HG03025 (cell line): ENCODE measurements at regions not wholly inside any gene's neighbourhood (a gene's known extent, or its start where the extent isn't known, plus 50 kb on each side); places are given as distances from the start of the nearest gene placed in this dataset.
"Not testable (repeated sequence)": the region's sequence is repeated elsewhere in the genome, so short reads cannot be mapped to it uniquely, and the experiment has no call there.

Source experiments
- ATAC-seq: cut with Tn5 transposase; IDR thresholded peaks from one replicate; pipeline ENCODE4 v1.9.1; 2021; ENCODE audit warnings: mild to moderate bottlenecking, moderate library complexity; ENCODE audit not compliant: unreplicated experiment, low FRiP score

DNA sequence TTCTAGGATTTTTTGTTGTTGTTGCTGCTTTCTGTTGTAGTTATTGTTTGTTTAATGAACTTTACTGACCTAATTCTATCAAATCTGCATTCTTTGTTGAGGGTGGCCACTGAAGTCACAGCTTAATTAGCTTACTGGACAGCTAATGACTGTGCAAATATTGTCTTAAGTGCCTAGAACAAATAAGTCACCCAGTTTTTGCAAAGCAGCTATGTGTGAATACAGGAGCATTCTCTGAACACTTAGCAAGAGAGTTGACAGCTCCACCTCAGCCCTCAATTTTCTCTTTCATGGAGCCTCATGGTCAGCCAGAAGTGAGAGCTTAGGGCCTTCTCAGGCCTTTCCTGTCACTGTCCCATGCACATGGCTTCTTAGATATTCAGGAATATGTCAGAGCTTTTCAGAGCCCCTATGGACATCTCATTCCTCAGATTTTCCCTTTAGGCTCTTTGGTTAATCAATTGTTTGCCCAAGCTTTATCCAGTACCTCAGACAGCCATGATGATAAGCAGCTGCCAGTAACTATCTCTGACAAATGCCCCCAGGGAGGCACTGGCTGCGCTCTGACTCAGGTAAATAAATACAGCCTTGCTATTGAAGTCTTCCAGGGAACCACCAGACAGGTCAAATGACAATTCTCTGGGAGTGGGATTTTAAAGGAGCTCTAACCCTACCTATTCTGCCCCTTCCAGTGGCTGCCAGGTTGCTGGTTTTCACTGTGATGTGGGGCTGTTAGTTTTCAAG is 241.4 kb upstream of the IL12B start:
- no peak for ATAC-seq

DNA sequence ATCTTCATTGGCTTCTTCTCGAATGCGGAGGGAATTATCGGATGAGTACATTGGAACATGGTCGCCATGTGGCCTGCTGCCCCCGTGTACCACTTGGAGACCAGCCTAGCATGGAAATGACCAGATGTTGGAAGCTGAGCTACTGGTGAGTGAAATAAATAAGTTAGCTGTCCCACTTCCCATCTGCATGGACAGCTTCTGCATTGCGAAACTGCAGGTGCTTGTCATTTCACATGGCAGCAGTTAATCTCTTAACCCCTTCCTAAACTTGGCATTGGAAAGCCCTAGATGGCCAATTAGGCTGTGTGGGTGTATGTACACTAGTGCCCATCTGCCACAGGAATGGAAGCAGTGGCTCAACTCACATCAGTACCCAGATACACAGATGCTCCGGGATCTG is 246.6 kb upstream of the IL12B start:
- ATAC-seq: no peak

DNA sequence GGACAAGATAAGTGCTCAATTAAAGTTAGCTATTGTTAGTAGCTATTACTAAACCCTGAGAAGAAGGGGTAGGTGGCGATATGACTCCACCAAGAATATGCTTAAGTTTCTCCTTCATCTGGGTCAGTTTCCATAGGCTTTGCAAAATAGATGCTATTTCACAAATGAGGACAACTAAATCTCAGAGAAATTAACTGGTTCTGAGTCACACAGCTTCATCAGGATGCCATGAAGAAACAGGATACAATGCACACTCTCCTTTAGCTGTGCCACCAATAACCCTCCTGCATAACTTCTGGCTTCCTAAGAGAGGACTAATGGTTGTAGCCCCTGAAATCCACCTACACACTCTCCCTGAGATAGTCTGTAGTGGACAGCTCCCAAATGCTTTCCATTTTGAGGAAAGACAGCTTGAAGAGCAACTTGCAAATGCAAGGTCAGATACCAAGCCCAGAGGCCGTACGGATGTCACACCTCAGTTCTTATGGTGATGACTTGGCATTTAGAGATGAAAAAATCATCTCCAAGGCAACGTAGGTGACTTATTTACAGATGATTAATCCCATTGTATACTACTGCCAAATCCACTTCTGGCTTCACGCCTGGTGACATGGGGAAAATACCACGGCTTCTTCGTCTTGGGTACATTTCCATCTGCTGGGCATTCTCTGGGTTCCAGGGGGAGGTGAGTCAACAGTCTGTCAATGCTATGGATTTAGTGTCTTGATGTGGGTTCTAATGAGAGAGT is 251.4 kb upstream of the IL12B start:
- ATAC-seq: no peak

DNA sequence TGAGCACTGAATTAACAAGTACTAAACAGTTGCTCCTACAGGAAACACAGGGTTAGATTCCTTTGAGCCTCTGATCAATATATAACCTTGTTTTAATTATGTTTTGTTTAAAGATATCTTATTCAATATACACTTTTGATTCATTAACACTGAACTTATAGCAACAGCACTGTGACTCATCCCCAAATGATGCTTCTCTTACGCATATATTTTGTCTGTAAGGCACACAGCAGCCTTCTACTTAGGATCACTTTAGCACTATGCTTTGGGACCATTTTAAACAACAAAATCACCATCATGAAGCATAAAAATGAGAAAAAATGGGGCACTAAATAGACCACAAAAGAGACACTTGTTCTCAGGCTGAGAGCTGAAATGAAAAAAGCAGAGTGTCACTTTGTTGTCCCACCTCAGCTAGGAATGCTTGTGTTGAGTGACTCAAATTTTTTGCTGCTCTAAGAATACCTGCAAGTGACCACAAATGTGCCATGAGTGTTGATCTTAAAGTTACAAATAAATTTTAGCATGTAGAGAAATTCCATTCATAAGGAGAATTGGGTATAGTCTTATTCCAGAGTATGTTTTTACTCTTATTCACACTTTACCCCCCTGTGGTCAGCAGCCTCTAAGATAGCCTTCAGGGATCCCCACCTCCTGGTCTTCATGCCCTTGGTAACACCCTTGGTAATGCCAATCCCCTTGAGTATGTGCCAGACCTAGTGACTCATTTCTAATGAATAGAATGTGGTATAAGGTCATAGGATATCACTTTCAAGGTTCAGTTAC is 252.7 kb upstream of the IL12B start:
- no peak for ATAC-seq

DNA sequence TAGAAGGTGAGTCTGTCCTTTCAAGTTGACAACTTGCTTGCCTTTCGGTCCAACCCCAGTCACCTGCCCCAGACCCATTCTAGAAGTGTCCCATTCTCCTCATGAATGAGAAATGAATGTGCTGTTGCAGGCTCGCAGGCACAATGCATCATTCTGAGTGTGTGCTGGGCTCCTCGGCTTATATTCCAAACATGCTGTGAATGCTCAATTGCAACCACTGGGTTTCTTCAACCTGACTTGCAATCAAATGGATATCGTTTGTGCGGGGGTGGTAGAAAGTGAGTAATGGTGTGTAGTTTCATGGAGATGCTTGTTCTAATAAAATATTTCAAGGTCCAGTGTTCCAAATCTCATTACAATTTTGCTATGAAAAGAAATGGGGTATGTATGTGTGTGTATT is 256.6 kb upstream of the IL12B start:
- no peak for ATAC-seq

DNA sequence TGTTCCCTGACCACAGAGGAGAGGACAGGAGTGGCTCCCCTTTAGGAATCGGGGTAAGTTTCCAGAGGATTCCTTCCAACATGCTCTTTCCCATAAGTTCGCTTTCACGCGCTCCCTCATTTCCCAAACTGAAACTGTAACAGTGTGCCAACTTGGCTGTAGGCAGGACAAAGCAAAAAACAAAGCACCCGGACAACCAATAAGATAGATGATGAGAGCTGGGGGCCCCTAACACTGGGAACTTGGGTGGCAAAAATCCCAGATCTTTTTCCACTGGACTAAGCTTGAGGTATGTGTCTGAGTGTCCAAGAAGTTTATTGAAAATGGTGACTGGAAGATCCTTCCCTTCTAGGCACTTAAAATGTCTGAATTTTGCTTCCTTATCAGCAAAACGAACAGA is 258.7 kb upstream of the IL12B start:
- ATAC-seq: no peak

DNA sequence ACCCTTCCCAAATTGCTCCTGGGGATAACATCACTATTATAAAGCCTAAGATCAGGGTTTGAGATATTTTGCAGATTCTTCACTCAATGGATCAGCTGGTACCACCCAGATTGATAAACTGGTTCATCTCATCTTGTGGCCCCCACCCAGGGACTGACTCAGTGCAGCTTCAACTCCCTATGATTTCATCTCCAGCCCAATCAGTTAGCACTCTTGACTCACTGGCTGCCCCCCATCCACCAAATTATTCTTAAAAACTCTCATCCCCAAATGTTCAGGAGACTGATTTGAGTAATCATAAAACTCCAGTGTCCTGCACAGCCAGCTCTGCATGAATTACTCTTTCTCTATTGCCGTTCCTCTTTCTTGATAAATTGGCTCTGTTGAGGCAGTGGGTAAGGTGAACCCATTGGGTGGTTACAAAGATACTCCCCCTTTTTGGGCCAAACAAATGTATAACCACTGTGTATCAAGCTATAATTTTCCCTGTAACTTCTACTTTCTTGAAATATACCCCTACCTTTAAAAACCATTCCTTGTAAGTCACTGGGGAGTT is 263.3 kb upstream of the IL12B start:
- ATAC-seq: no peak

DNA sequence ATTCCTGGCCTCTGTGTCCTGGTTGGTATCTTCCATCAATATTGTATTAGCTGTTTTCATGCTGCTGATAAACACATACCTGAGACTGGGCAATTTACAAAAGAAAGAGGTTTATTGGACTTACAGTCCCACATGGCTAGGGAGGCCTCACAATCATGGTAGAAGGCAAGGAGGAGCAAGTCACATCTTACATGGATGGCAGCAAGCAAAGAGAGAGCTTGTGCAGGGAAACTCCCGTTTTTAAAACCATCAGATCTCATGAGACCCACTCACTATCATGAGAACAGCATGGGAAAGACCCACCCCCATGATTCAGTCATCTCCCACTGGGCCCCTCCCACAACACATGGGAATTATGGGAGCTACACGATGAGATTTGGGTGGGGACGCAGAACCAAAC is 265.3 kb upstream of the IL12B start:
- not testable (repeated sequence) for ATAC-seq

DNA sequence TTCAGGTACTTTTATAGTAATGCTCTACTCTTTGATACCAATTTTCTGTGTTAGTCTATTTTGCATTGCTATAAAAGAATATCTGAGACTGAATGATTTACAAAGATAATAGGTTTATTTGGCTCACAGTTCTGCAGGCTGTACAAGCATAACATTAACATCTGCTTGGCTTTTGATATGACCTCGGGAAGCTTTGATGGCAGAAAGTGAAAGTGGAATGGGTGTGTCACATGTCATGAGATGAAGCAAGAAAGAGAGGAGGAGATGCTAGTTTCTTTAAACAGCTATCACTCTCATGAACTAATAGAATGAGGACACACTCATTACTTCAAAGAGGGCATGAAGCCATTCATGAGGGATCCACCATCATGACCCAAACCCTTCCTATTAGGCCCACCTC is 270.9 kb upstream of the IL12B start:
- ATAC-seq: no peak

DNA sequence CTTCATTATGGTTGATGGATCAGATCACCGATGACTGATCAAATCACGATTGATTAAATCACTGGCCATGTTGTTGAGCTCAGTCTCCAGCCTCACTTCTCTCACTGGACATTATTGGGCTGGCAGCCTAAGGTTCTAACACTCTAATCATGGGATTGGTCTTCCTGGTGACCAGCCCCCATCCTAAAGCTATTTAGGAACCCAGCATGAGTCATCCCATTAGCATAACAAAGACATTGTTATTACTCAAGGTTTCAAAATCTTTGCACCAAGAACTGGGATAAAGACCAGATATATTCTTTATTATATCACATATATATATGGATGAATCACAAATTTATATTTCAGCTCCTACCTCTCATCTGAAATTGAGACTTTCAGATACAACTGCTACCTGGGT is 272.1 kb upstream of the IL12B start:
- no peak for ATAC-seq

DNA sequence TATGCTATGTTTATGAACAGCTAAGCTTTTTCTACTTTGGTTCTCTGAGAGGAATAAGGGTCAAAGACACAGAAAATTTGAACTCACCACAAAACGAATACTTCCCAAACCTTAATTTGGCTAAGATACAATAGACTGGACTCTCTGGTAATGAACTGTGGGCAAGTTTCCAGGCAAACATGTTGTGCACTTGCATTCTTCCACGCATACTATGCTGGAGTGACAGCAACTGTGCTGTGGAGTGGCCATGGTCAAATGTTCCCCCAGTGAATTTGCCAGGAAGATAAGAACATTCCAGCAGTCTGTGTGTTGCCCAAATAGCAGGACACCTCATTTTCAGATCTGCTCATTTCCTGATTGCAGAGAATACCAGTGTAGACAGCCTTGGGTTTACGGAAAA is 275.3 kb upstream of the IL12B start:
- ATAC-seq: no peak

DNA sequence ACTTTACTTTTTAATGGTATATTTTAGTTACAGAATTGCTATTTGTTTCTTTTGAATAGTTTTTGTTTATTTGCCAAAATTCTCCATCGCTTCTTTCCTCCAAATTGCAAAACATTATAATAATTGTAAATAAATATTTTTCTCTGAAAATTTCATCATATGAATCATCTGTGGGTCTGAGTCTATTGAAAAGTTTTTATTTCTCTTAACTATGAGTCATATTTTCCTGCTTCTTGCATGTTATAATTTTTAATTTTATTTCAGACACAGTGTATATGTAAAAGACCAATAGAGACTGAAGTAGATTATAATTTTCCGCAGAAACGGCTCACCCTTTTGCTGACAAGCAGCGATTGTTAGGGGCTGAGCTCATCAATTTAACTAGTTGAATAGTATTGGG is 279.1 kb upstream of the IL12B start:
- ATAC-seq: no peak

DNA sequence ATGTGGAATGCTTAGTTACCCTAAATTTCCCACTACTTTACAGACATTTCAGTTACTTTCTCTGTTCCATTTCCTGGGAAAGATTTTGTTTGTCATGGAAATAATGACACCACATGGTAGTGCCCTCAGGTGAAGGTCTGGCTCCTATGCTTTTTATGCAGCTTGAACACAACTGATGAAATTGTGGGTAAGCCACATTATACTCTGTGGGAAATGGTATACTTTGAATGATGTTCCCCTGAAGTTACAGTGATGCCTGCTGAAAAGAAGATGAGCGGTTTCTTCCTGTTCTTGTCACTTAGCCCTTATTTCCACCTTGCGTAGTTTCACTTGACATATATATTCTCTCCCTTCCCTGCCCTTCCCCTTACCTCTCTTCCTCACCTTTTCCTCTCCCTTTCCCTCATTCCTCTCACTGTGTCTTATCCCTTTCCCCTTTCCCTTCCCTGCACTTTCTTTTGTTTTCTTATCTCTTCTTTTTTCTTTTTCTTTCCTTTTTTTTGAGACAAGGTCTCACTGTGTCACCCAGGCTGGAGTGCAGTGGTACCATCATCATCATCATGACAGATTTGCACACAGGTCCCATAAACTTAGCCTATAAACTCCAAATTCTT is 280.8 kb upstream of the IL12B start:
- no peak for ATAC-seq

DNA sequence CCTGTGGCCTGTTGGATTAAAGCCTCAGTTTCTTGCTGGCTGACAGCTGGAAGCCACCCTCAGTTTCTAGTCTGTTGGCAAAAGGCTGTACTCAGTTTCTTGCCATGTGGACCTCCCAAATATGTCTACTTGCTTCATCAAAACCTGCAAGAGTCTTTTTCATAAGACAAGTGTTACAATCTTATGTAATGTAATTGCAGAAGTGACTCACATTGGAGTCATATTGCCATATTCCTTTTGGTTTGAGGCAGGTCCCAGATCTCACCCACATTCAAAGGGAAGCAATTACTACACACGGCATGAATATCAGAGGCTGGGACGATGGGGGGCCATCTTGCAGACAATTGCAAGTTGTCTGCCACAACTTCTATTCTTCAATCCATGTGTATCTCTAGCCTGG is 286.7 kb upstream of the IL12B start:
- no peak for ATAC-seq

DNA sequence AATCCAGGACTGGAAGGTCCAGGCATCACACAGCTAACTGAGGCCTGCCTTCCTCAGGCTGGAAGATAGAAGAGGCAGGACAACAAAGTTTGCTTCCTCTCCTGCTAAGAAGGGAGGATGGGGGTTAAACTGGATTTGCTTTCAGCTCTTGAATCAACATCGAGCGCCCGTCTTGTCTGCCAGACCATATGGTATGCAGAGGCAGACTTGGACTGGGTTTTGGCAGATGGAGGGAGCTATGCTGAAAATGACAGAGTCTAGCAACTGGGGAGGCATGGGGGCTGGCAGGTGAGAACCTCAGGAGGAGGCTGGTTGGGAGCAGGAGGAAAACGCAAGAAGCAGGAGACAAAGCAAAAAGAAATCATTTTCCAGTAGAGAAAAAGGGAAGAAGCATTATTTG is 289.5 kb upstream of the IL12B start:
- no peak for ATAC-seq

DNA sequence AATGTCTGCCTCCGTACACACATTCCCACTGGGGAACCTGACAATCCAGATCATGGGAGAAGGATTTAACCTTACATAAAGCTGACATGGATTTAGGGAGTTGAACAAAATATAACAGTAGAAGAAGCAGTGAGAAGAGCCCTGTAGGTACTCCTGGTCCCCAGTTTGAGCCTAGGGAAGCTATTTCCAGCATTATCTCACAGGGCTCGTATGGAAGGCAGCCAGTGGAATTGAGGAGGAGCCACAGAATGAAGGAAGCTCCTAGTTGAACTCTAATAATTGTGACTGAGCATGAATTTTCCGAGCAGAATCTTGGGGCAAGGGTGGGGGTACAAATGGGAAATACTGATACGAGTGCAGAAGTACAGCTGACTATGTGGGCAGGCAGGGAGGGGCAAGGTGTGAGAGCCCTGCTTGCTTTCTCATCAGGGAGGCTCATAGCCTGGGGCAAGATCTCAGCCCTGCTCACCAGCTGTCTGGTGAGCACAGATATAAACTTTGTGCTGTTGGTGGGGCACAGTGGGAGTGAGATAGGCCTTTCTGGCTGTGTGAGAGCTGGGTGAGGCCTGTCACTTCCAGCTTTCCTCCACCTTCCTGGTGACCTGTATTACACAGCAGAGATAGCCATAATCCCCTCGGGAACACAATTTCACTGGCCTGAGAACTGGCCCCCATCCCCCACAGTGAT is 290.7 kb upstream of the IL12B start:
- ATAC-seq: no peak

DNA sequence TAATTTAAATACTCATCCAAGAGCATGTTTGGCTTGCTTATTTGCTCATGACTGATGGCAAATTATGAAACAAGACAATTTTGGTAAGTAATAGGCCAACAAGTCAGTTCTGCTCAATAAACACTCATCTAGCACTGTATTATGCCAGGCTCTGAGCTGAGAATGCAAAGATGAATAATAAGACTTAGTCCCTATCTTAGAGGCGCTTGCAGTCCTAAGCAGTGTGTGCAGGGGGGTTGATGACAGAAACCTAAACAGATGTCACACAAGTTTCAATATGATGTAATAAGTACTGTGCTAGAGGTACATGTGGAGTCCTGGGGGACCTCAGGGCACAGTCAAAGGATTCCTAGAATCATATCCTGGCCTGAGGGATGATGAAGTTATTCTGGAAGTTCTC is 287.6 kb upstream of the ADRA1B start:
- no peak for ATAC-seq

DNA sequence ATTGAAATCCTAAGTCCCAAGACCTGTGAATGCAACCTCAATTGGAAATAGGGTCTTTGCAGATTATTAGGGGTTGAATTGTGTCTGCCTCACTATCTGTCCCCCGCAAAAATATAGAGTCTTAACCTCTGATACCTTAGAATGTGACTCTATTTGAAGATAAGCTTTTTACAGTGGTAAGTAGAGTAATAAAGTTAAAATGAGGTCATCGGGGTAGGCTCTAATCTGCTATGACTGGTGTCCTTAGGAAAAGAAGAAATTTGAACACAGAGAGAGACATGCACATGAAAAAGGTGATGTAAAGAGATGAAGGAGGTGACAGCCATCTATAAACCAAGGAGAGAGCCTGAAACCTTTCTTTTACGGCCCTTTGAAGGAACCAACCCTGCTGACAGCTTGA is 287.1 kb upstream of the ADRA1B start:
- no peak for ATAC-seq

DNA sequence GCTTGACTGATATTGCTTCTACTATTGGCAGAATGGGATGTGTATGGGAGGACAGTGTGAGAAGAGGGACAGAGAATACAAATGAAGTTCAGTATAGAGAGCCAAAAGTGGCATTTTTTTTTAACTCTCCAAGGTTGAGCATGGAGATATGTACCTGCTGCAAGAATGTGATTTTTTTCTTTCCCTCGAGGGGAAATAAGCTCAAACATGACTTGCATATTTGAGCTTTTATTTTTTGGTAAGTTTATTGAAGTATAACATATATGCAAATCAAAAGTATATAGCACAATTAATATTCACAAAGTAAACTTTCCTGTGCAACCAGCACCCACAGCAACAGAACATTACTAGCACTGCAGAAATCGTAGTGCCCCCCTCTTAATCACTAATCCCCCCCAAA is 285.7 kb upstream of the ADRA1B start:
- no peak for ATAC-seq

DNA sequence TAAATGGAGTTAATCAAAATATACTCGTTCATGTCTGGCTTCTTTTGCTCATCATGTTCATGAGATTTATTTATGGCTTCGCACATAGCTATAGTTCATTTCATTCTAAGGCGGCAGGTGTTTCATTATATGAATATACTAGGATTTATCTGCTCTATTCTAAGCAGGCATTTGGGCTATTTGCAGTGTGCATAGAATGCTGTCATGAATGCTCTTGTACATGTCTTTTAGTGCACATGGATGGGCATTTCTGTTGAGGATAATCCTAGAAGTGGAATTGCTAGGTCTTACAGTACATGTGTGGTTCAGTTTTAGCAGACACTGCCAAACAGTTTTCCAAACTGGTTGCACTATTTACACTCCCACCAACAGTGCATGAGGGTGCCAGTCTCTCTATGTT is 285.3 kb upstream of the ADRA1B start:
- ATAC-seq: no peak
